ENCODE measurements at regions not wholly inside any gene's neighbourhood (a gene's known extent, or its start where the extent isn't known, plus 50 kb on each side); places are given as distances from the start of the nearest gene placed in this dataset.

- H3K9me3 ChIP-seq (ENCODE audit: insufficient read depth, low read depth), result no peaks in the 10 kb centered on the region
- ChIA-PET POLR2A (ENCODE audit: unreplicated experiment) (no interaction called here), CTCF (no interaction called here)
- no peak overlapping the region for H2AFZ ChIP-seq
- no peak overlapping the region for H3K27ac ChIP-seq
- H4K20me1 ChIP-seq (ENCODE audit: insufficient read depth), result no peaks in the 10 kb centered on the region
- no peak overlapping the region for H3K4me2 ChIP-seq
- H3K79me2 ChIP-seq (ENCODE audit: low read depth), result no peaks in the 10 kb centered on the region
- intact Hi-C loops (cut with micrococcal nuclease; ENCODE audit: unreplicated experiment), result no loop called here
- BruUV-seq (replicated peaks), result no TSS peak
- no peaks in the 10 kb centered on the region for H3F3A ChIP-seq (ENCODE audit: insufficient read depth, low read depth)
- no peak overlapping the region for H3K4me3 ChIP-seq
- no peaks in the 10 kb centered on the region for H3K9me2 ChIP-seq (ENCODE audit: insufficient read depth)
- H3K4me1 ChIP-seq (replicated peaks; ENCODE audit: insufficient read depth), result no peaks in the 10 kb centered on the region
- no peaks in the 10 kb centered on the region for H3K36me3 ChIP-seq (ENCODE audit: low read depth)
- peaks cover 93% of the 10 kb centered on the region for H3K27me3 ChIP-seq (ENCODE audit: insufficient read depth, low read depth)
- DNase-seq, result no peak
- TF ChIP-seq CTCF (conservative IDR thresholded peaks at IDR 0.05) (no peak), EZH2 (IDR thresholded peaks at IDR 0.05; ENCODE audit: low read depth) (no peak)
Observed at GRCh38 chr5:3217114-3217513, 378.5 kb upstream of the IRX1 start.

GRCh38 chr5:3216386-3216785 lies 379.2 kb upstream of the IRX1 start:
- no peak for DNase-seq

GRCh38 chr5:3214838-3215374 lies 380.7 kb upstream of the IRX1 start:
- no peaks in the 10 kb centered on the region for H3K79me2 ChIP-seq (ENCODE audit: low read depth)
- H3K9me3 ChIP-seq (ENCODE audit: insufficient read depth, low read depth), result no peaks in the 10 kb centered on the region
- peaks cover 74% of the 10 kb centered on the region for H3K27me3 ChIP-seq (ENCODE audit: insufficient read depth, low read depth)
- H3F3A ChIP-seq (ENCODE audit: insufficient read depth, low read depth), result no peaks in the 10 kb centered on the region
- H3K36me3 ChIP-seq (ENCODE audit: low read depth), result no peaks in the 10 kb centered on the region
- no peaks in the 10 kb centered on the region for H4K20me1 ChIP-seq (ENCODE audit: insufficient read depth)
- DNase-seq, result no peak
- H3K4me3 ChIP-seq, result no peak overlapping the region
- no peaks in the 10 kb centered on the region for H3K9me2 ChIP-seq (ENCODE audit: insufficient read depth)
- TF ChIP-seq CTCF (conservative IDR thresholded peaks at IDR 0.05), result no peak
- TF ChIP-seq EZH2 (IDR thresholded peaks at IDR 0.05; ENCODE audit: low read depth), result no peak
- ChIA-PET CTCF (no interaction called here), POLR2A (ENCODE audit: unreplicated experiment) (interaction anchor here (0.8 kb wide), 1 partner anchor 141 kb away, joined by 4 read pairs; no protein-coding TSS in a partner anchor)
- intact Hi-C loops (cut with micrococcal nuclease; ENCODE audit: unreplicated experiment), result no loop called here
- no peak overlapping the region for H3K27ac ChIP-seq
- no peaks in the 10 kb centered on the region for H3K4me1 ChIP-seq (replicated peaks; ENCODE audit: insufficient read depth)
- no peak overlapping the region for H3K4me2 ChIP-seq
- H2AFZ ChIP-seq, result no peak overlapping the region
- BruUV-seq (replicated peaks), result no TSS peak

More at GRCh38 chr5:3216386-3216785, 379.2 kb upstream of the IRX1 start:
- Histone ChIP-seq H3K4me3 (no peak overlapping the region), H3K9me3 (ENCODE audit: insufficient read depth, low read depth) (no peaks in the 10 kb centered on the region), H3K9me2 (ENCODE audit: insufficient read depth) (no peaks in the 10 kb centered on the region), H3F3A (ENCODE audit: insufficient read depth, low read depth) (no peaks in the 10 kb centered on the region), H3K27ac (no peak overlapping the region), H3K4me1 (replicated peaks; ENCODE audit: insufficient read depth) (no peaks in the 10 kb centered on the region), H3K36me3 (ENCODE audit: low read depth) (no peaks in the 10 kb centered on the region), H3K27me3 (ENCODE audit: insufficient read depth, low read depth) (peaks cover 89% of the 10 kb centered on the region), H2AFZ (no peak overlapping the region), H4K20me1 (ENCODE audit: insufficient read depth) (no peaks in the 10 kb centered on the region), H3K79me2 (ENCODE audit: low read depth) (no peaks in the 10 kb centered on the region), H3K4me2 (no peak overlapping the region)
- POLR2A ChIA-PET (ENCODE audit: unreplicated experiment), result no interaction called here
- CTCF ChIA-PET, result no interaction called here
- no TSS peak for BruUV-seq (replicated peaks)
- TF ChIP-seq EZH2 (IDR thresholded peaks at IDR 0.05; ENCODE audit: low read depth) (no peak), CTCF (conservative IDR thresholded peaks at IDR 0.05) (no peak)
- intact Hi-C loops (cut with micrococcal nuclease; ENCODE audit: unreplicated experiment), result no loop called here
